Lower lobe of right lung (tissue), 2 donors: ENCODE measurements at regions not wholly inside any gene's neighbourhood (a gene's known extent, or its start where the extent isn't known, plus 50 kb on each side); places are given as distances from the start of the nearest gene placed in this dataset.
"Not testable (repeated sequence)": the region's sequence is repeated elsewhere in the genome, so short reads cannot be mapped to it uniquely, and the experiment has no call there.

Source experiments
- ATAC-seq, 2 donors: fragments of 200-7000 bp; cut with Tn5 transposase; one replicate each; pipeline ENCODE4 v1.9.1; 2020 to 2022; ENCODE audit warnings: mild to moderate bottlenecking in 2 of 2, moderate library complexity in 2 of 2
- DNase-seq: peaks from one replicate; pipeline ENCODE4 v3.0.0-alpha.2; 2020
- H3K27ac ChIP-seq: fragments of 200-600 bp; one replicate; pipeline ENCODE4 v1.8.0; 2022
- H3K27me3 ChIP-seq: fragments of 200-600 bp; one replicate; pipeline ENCODE4 v1.8.0; 2022; ENCODE audit warnings: low read depth
- H3K36me3 ChIP-seq: fragments of 200-600 bp; one replicate; pipeline ENCODE4 v1.8.0; 2022; ENCODE audit warnings: mild to moderate bottlenecking
- H3K4me1 ChIP-seq: fragments of 200-600 bp; one replicate; pipeline ENCODE4 v1.8.0; 2022
- H3K4me3 ChIP-seq: fragments of 200-600 bp; one replicate; pipeline ENCODE4 v1.8.0; 2022; ENCODE audit warnings: mild to moderate bottlenecking
- H3K9me3 ChIP-seq: fragments of 200-600 bp; one replicate; pipeline ENCODE4 v1.8.0; 2022
- intact Hi-C: fragments of 100-400 bp; cut with DNase I; formaldehyde crosslinking; loops from one replicate; pipeline ENCODE4 v1.11.0; 2022
- TF ChIP-seq, protein P1 (sequence below): fragments of 200-600 bp; IDR thresholded peaks from one replicate; pipeline ENCODE4 v1.8.0; 2022; ENCODE audit warnings: antibody characterized with exemption, mild to moderate bottlenecking
- donor health status: DM: no; HTN: yes; CAD: no; lungs with severe emphysema.

DNA sequence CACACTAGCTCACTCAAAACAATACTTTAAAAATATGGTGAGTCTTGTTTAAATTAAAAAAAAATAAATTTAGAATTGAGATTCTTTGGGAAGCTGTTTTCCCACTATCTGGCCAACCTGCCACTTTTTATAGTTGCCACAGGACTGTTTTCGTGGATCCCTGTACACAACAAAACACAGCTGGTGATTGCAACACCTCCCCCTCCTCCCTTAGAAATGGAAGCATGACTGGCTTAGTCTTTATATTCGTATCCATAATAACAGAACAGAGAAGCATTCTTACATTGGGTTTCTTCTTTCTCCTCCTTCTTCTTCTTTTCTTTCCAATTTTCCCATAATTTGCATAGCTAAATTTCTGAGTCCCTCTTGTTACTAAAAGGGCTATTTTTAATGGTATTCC, 79.5 kb upstream of the GJB6 start:
- intact Hi-C loops: no loop called here

DNA sequence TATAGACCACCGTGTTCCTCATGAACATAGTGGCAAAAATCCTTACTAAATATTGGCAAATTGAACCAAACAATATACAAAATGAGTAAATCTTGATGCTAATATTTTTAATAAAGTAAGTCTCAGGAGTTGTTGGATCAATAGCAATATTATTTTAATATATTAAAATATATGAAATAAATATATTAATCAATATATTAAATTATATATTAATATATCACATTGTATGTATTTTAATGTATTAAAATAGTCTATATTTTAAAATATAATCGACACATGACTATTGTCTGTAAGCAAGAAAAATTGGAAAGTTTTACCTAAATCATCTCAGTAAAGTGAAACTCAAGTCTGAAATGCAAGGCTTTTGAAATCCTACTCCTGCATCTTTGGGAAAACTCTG, 78.9 kb upstream of the GJB6 start:
- ATAC-seq (no peak), DNase-seq (no peak)
- no peak overlapping the region for H3K4me3 ChIP-seq
- no peaks in the 10 kb centered on the region for H3K36me3 ChIP-seq
- TF ChIP-seq, protein P1, sequence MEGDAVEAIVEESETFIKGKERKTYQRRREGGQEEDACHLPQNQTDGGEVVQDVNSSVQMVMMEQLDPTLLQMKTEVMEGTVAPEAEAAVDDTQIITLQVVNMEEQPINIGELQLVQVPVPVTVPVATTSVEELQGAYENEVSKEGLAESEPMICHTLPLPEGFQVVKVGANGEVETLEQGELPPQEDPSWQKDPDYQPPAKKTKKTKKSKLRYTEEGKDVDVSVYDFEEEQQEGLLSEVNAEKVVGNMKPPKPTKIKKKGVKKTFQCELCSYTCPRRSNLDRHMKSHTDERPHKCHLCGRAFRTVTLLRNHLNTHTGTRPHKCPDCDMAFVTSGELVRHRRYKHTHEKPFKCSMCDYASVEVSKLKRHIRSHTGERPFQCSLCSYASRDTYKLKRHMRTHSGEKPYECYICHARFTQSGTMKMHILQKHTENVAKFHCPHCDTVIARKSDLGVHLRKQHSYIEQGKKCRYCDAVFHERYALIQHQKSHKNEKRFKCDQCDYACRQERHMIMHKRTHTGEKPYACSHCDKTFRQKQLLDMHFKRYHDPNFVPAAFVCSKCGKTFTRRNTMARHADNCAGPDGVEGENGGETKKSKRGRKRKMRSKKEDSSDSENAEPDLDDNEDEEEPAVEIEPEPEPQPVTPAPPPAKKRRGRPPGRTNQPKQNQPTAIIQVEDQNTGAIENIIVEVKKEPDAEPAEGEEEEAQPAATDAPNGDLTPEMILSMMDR: no peak
- peaks cover 6% of the 10 kb centered on the region for H3K9me3 ChIP-seq
- intact Hi-C loops: no loop called here
- H3K4me1 ChIP-seq: no peaks in the 10 kb centered on the region
- no peak overlapping the region for H3K27ac ChIP-seq
- H3K27me3 ChIP-seq: no peaks in the 10 kb centered on the region

More for the DNA sequence above, 79.5 kb upstream of the GJB6 start:
- H3K36me3 ChIP-seq: no peaks in the 10 kb centered on the region
- DNase-seq (no peak), ATAC-seq (no peak)
- TF ChIP-seq, protein P1: no peak
- H3K27ac ChIP-seq: no peak overlapping the region
- no peaks in the 10 kb centered on the region for H3K27me3 ChIP-seq
- H3K9me3 ChIP-seq: peaks cover 6% of the 10 kb centered on the region
- no peak overlapping the region for H3K4me3 ChIP-seq
- no peaks in the 10 kb centered on the region for H3K4me1 ChIP-seq

DNA sequence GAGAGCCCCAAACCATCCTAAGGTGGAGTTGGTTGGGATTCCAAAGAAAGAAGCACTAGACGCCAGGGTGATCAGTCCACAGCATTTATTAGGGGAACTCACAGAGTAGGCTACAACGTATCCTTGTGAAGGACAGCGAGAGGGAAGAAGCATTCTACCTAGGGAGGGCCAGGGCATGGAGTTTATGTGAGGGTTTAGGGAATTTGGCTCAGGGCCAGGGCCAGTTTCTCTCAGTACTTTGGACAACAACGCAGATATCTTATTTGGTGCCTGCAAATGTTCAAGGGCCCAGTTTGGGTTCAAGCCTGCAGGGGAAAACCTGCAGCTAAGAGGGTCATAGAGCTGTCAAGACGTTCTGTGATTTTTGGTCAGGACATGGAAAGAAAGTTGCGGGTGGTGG, 73.9 kb upstream of the GJB6 start:
- H3K27me3 ChIP-seq: peaks cover 21% of the 10 kb centered on the region
- no peak for ATAC-seq
- H3K4me3 ChIP-seq: no peak overlapping the region
- no peak overlapping the region for H3K27ac ChIP-seq
- DNase-seq: no peak
- peaks cover 6% of the 10 kb centered on the region for H3K9me3 ChIP-seq
- intact Hi-C loops: no loop called here
- TF ChIP-seq, protein P1: no peak
- H3K36me3 ChIP-seq: no peaks in the 10 kb centered on the region
- no peaks in the 10 kb centered on the region for H3K4me1 ChIP-seq

DNA sequence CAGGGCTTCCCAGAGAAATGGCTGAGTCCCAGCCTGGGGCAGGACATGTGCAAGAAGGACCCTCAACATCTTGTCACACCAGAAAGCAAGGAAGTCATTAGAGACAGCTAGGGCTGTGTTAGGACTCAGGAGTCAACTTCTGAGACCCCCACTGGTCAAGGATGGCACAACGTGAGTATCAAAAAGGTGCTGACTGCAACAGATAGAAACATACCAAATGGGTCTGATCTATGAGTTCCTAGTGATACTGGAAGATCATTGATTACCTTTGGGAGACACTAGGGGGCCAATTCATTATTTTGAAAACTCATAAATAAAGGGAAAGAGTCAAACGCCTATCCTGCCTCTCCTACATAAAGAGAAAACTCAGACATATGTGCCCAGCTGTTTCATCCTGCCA, 73.5 kb upstream of the GJB6 start:
- intact Hi-C loops: no loop called here
- H3K36me3 ChIP-seq: no peaks in the 10 kb centered on the region
- H3K4me3 ChIP-seq: no peak overlapping the region
- H3K4me1 ChIP-seq: no peaks in the 10 kb centered on the region
- H3K27ac ChIP-seq: no peak overlapping the region
- TF ChIP-seq, protein P1: no peak
- DNase-seq: no peak
- ATAC-seq: no peak
- peaks cover 6% of the 10 kb centered on the region for H3K9me3 ChIP-seq
- peaks cover 25% of the 10 kb centered on the region for H3K27me3 ChIP-seq

DNA sequence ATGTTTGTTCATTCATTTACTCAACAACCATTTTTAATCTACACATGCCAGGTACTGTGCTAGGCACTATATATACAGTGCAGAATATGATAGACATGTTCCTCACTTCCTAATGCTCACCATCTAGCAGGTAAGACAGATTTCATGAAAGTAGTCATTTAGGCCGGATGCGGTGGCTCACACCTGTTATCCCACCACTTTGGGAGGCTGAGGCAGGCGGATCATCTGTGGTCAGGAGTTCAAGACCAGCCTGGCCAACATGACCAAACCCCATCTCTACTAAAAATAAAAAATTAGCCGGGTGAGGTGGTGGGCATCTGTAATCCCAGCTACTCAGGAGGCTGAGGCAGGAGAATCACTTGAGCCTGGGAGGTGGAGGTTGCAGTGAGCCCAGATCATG, 71.9 kb upstream of the GJB6 start:
- H3K27me3 ChIP-seq: peaks cover 38% of the 10 kb centered on the region
- H3K4me3 ChIP-seq, H3K9me3 ChIP-seq, ATAC-seq, intact Hi-C loops, DNase-seq, H3K27ac ChIP-seq, H3K36me3 ChIP-seq, H3K4me1 ChIP-seq: not testable (repeated sequence)

DNA sequence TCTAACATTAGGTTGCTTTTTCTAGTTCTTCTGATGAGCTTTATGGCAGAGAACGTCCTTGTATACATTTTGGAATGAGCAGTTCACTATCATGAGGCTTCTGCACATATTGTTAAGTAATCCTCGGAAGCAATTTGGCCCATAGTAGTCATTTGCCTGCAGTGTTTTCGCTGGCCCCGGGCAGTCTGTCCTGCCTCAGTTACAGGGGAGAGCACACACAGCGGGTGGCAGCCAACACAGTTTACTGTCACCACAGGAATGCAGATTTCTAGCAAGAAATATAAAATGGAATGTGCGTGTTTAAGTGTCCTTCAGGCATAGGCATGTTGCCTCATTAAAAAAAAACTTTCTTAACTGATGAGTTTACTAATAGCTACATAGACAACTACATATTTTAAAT, 71.5 kb upstream of the GJB6 start:
- peaks cover 39% of the 10 kb centered on the region for H3K27me3 ChIP-seq
- H3K36me3 ChIP-seq: no peaks in the 10 kb centered on the region
- H3K27ac ChIP-seq: no peak overlapping the region
- TF ChIP-seq, protein P1: no peak
- DNase-seq: no peak
- H3K9me3 ChIP-seq: peaks cover 6% of the 10 kb centered on the region
- ATAC-seq: no peak
- intact Hi-C loops: no loop called here
- H3K4me1 ChIP-seq: no peaks in the 10 kb centered on the region
- H3K4me3 ChIP-seq: no peak overlapping the region
